SW 1271 (cell line): ENCODE measurements at regions not wholly inside any gene's neighbourhood (a gene's known extent, or its start where the extent isn't known, plus 50 kb on each side); places are given as distances from the start of the nearest gene placed in this dataset.
"Not testable (repeated sequence)": the region's sequence is repeated elsewhere in the genome, so short reads cannot be mapped to it uniquely, and the experiment has no call there.

Experiments
- DNase-seq, 2 experiments: peaks; one replicate each; lab custom pipeline; 2025; lab: John Stamatoyannopoulos, UW

- no peak for DNase-seq
These were observed 92.6 kb downstream of the KIF26A start for GRCh38 chr14:104230946-104231345.

- no peak for DNase-seq
These were observed 93.7 kb downstream of the KIF26A start for GRCh38 chr14:104232070-104232484.

GRCh38 chr14:104234007-104234786 lies 95.8 kb downstream of the KIF26A start:
- not testable (repeated sequence) for DNase-seq

GRCh38 chr14:104235686-104236085 lies 97.3 kb downstream of the KIF26A start:
- DNase-seq = no peak

- no peak for DNase-seq
These were observed 99.5 kb downstream of the KIF26A start for GRCh38 chr14:104237651-104238423.

- DNase-seq = no peak
These were observed 100.2 kb downstream of the KIF26A start for GRCh38 chr14:104238424-104239184.

GRCh38 chr14:104239185-104239775 lies 100.9 kb downstream of the KIF26A start:
- no peak for DNase-seq

- DNase-seq = no peak
These were observed 101.5 kb downstream of the KIF26A start for GRCh38 chr14:104239861-104240301.

- DNase-seq = no peak
These were observed 102.2 kb downstream of the KIF26A start for GRCh38 chr14:104240434-104241157.

GRCh38 chr14:104243200-104243599 lies 104.8 kb downstream of the KIF26A start:
- DNase-seq = no peak

GRCh38 chr14:104244221-104245011 lies 106.0 kb downstream of the KIF26A start:
- DNase-seq = no peak

- no peak for DNase-seq
These were observed 106.7 kb downstream of the KIF26A start for GRCh38 chr14:104245075-104245474.

- DNase-seq = no peak
These were observed 107.3 kb downstream of the KIF26A start for GRCh38 chr14:104245723-104246122.

GRCh38 chr14:104246401-104247335 lies 108.3 kb downstream of the KIF26A start:
- no peak for DNase-seq

GRCh38 chr14:104247336-104248202 lies 109.2 kb downstream of the KIF26A start:
- DNase-seq = no peak

- no peak for DNase-seq
These were observed 110.0 kb downstream of the KIF26A start for GRCh38 chr14:104248203-104249055.

GRCh38 chr14:104249089-104249488 lies 110.7 kb downstream of the KIF26A start:
- DNase-seq = no peak
